ENCODE measurements at regions not wholly inside any gene's neighbourhood (a gene's known extent, or its start where the extent isn't known, plus 50 kb on each side); places are given as distances from the start of the nearest gene placed in this dataset.

DNA sequence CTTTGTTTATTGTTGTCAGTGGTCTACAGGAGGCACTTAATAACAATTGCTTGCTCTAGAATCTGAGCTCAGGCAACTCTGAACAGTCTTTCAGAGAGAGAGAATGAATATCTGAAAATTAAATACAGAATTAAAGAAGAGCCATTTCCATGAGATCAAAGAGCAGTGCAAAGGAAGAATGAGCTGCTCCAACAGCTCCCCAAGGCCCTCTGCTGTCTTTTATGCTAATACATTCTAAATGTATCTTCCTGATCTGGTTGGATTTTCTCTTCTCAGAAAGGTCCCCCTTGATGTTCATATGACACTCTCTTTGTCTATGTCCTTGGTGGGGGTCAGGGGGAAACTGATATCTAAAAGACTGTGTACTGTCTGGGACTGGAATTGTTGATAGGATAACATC, 1029.6 kb downstream of the PCDH9 start:
- no peak for DNase-seq (ENCODE audit: low spot score in 2 of 2)
- Histone ChIP-seq H3K4me3 (no peak overlapping the region), H3K4me1 (no peaks in the 10 kb centered on the region), H3K36me3 (no peaks in the 10 kb centered on the region), H3K9me3 (no peaks in the 10 kb centered on the region), H3K27ac (no peak overlapping the region), H3K27me3 (no peaks in the 10 kb centered on the region)
- TF ChIP-seq EP300 (IDR thresholded peaks at IDR 0.05) (no peak), POLR2A (IDR thresholded peaks at IDR 0.05) (no peak)
- TF ChIP-seq, protein P1, sequence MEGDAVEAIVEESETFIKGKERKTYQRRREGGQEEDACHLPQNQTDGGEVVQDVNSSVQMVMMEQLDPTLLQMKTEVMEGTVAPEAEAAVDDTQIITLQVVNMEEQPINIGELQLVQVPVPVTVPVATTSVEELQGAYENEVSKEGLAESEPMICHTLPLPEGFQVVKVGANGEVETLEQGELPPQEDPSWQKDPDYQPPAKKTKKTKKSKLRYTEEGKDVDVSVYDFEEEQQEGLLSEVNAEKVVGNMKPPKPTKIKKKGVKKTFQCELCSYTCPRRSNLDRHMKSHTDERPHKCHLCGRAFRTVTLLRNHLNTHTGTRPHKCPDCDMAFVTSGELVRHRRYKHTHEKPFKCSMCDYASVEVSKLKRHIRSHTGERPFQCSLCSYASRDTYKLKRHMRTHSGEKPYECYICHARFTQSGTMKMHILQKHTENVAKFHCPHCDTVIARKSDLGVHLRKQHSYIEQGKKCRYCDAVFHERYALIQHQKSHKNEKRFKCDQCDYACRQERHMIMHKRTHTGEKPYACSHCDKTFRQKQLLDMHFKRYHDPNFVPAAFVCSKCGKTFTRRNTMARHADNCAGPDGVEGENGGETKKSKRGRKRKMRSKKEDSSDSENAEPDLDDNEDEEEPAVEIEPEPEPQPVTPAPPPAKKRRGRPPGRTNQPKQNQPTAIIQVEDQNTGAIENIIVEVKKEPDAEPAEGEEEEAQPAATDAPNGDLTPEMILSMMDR (IDR thresholded peaks at IDR 0.05), result no peak

DNA sequence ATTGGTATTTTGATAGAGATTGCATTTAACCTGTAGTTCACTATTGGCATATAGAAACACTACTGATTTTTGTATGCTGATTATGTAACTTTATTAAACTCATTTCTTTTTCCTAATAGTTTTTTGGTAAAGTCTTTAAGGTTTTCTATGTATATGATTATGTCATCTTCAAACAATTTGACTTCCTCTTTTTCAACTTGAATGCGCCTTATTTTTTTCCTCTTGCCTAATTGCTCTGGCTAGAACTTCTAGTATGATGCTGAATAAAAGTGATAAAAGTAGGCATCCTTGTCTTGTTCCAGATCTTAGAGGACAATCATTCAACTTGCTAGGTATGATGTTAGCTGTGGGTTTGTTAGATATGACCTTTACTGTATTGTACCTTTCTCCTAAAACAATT, 1034.9 kb downstream of the PCDH9 start:
- WGBS, 2 donors, result 91 to 97% methylated on average over 1 of the region's 1 CpG
- no peak for DNase-seq (ENCODE audit: low spot score in 2 of 2)

DNA sequence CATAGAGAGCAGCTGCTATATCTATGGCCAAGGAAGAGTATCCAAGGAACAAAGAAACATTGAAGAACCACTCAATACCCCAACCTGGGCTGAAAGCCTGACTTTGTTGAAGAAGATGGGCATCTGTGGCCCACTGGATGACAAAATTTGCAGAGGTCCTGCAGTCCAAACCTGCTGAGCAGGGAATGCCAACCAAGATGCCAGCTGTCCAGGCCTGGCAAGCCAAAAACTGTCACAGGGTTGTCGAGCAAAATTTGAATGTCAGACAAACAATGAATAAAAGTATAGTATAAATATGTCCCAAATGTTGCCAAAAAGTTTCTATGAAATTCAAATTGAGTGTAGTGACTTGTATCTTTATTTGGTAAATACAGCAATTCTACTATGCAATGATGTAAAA, 1040.2 kb downstream of the PCDH9 start:
- WGBS, 2 donors, result 0 to 85% methylated on average over 1 of the region's 1 CpG
- no peaks in the 10 kb centered on the region for H3K9me3 ChIP-seq
- TF ChIP-seq, protein P1 (IDR thresholded peaks at IDR 0.05), result no peak
- TF ChIP-seq POLR2A (IDR thresholded peaks at IDR 0.05) (no peak), EP300 (IDR thresholded peaks at IDR 0.05) (no peak)
- H3K4me1 ChIP-seq, result no peaks in the 10 kb centered on the region
- H3K36me3 ChIP-seq, result no peaks in the 10 kb centered on the region
- H3K27me3 ChIP-seq, result no peaks in the 10 kb centered on the region
- no peak overlapping the region for H3K4me3 ChIP-seq
- H3K27ac ChIP-seq, result no peak overlapping the region
- no peak for DNase-seq (ENCODE audit: low spot score in 2 of 2)

More for the DNA sequence above, 1034.9 kb downstream of the PCDH9 start:
- no peak overlapping the region for H3K27ac ChIP-seq
- no peaks in the 10 kb centered on the region for H3K27me3 ChIP-seq
- TF ChIP-seq EP300 (IDR thresholded peaks at IDR 0.05), result no peak
- no peak for TF ChIP-seq POLR2A (IDR thresholded peaks at IDR 0.05)
- TF ChIP-seq, protein P1 (IDR thresholded peaks at IDR 0.05), result no peak
- no peak overlapping the region for H3K4me3 ChIP-seq
- no peaks in the 10 kb centered on the region for H3K4me1 ChIP-seq
- no peaks in the 10 kb centered on the region for H3K9me3 ChIP-seq
- no peaks in the 10 kb centered on the region for H3K36me3 ChIP-seq

DNA sequence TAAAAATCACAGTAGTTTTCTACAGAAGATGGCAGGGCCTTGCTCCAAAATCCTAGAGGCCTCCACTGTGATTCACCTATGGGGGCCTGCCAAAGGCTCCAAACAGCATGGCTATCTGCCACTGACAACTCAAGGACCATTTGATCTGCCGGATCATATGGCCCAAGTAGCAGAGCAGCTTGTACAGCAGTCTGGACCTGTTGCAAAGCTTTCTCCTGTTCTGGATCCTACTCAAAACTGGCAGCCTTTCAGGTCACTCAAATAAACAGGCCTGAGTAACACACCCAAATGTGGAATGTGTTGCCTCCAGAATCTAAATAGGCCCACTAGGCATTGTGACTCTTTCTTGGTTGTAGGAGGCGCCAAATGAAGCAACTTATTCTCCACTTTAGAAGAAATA, 1049.3 kb downstream of the PCDH9 start:
- Histone ChIP-seq H3K4me1 (no peaks in the 10 kb centered on the region), H3K9me3 (no peaks in the 10 kb centered on the region), H3K4me3 (no peak overlapping the region), H3K27me3 (no peaks in the 10 kb centered on the region), H3K36me3 (no peaks in the 10 kb centered on the region), H3K27ac (no peak overlapping the region)
- WGBS, 2 donors, result 90% methylated on average over 2 of the region's 2 CpGs
- no peak for DNase-seq (ENCODE audit: low spot score in 2 of 2)
- no peak for TF ChIP-seq POLR2A (IDR thresholded peaks at IDR 0.05)
- TF ChIP-seq, protein P1 (IDR thresholded peaks at IDR 0.05), result no peak
- TF ChIP-seq EP300 (IDR thresholded peaks at IDR 0.05), result no peak

DNA sequence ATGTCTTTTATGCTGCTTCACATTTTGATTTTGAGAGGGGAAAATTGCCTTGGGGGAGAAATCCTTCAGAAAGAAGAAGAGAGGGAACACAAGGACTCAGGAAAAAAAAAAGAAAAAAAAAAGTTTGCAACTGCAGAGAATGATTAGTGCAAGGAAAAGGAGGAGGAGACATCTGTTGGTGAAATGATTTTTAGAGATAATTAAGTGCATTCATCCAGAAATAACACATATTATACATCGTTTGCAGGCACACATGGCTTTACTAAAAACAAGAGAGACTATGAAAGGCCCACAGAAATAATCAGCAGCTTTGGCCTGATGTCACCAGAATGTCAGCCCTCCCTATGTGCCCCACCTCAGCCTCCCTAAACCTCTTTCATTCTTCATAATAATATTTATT, 1058.2 kb downstream of the PCDH9 start:
- no peaks in the 10 kb centered on the region for H3K9me3 ChIP-seq
- 20 to 27% methylated on average over 1 of the region's 1 CpG for WGBS, 2 donors
- TF ChIP-seq EP300 (IDR thresholded peaks at IDR 0.05), result no peak
- no peak for TF ChIP-seq POLR2A (IDR thresholded peaks at IDR 0.05)
- TF ChIP-seq, protein P1 (IDR thresholded peaks at IDR 0.05), result no peak
- no peaks in the 10 kb centered on the region for H3K4me1 ChIP-seq
- H3K27ac ChIP-seq, result no peak overlapping the region
- H3K4me3 ChIP-seq, result no peak overlapping the region
- H3K27me3 ChIP-seq, result no peaks in the 10 kb centered on the region
- DNase-seq (ENCODE audit: low spot score in 2 of 2), result no peak
- no peaks in the 10 kb centered on the region for H3K36me3 ChIP-seq
